ENCODE measurements at regions not wholly inside any gene's neighbourhood (a gene's known extent, or its start where the extent isn't known, plus 50 kb on each side); places are given as distances from the start of the nearest gene placed in this dataset.

- TF ChIP-seq ZFP3 (CRISPR knock-in tag; IDR thresholded peaks at IDR 0.05) = no peak
- TF ChIP-seq, protein P1, sequence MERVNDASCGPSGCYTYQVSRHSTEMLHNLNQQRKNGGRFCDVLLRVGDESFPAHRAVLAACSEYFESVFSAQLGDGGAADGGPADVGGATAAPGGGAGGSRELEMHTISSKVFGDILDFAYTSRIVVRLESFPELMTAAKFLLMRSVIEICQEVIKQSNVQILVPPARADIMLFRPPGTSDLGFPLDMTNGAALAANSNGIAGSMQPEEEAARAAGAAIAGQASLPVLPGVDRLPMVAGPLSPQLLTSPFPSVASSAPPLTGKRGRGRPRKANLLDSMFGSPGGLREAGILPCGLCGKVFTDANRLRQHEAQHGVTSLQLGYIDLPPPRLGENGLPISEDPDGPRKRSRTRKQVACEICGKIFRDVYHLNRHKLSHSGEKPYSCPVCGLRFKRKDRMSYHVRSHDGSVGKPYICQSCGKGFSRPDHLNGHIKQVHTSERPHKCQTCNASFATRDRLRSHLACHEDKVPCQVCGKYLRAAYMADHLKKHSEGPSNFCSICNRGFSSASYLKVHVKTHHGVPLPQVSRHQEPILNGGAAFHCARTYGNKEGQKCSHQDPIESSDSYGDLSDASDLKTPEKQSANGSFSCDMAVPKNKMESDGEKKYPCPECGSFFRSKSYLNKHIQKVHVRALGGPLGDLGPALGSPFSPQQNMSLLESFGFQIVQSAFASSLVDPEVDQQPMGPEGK (CRISPR knock-in tag; IDR thresholded peaks at IDR 0.05; ENCODE audit: borderline replicate concordance) = no peak
- no peak for TF ChIP-seq RARB (CRISPR knock-in tag; IDR thresholded peaks at IDR 0.05)
- no peak for TF ChIP-seq ISL1 (CRISPR knock-in tag; IDR thresholded peaks at IDR 0.05)
- TF ChIP-seq TOX (CRISPR knock-in tag; IDR thresholded peaks at IDR 0.05; ENCODE audit: borderline replicate concordance) = no peak
- TF ChIP-seq ARNTL (CRISPR knock-in tag; IDR thresholded peaks at IDR 0.05; ENCODE audit: borderline replicate concordance, low read depth) = no peak
- TF ChIP-seq ZFP30 (CRISPR knock-in tag; IDR thresholded peaks at IDR 0.05) = no peak
- no peak for TF ChIP-seq ESRRG (CRISPR knock-in tag; IDR thresholded peaks at IDR 0.05)
- TF ChIP-seq, protein P2, sequence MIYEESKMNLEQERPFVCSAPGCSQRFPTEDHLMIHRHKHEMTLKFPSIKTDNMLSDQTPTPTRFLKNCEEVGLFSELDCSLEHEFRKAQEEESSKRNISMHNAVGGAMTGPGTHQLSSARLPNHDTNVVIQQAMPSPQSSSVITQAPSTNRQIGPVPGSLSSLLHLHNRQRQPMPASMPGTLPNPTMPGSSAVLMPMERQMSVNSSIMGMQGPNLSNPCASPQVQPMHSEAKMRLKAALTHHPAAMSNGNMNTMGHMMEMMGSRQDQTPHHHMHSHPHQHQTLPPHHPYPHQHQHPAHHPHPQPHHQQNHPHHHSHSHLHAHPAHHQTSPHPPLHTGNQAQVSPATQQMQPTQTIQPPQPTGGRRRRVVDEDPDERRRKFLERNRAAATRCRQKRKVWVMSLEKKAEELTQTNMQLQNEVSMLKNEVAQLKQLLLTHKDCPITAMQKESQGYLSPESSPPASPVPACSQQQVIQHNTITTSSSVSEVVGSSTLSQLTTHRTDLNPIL (CRISPR knock-in tag; IDR thresholded peaks at IDR 0.05; ENCODE audit: low read depth) = no peak
- no peak for TF ChIP-seq PPARA (CRISPR knock-in tag; IDR thresholded peaks at IDR 0.05; ENCODE audit: borderline replicate concordance)
- TF ChIP-seq GLIS3 (CRISPR knock-in tag; IDR thresholded peaks at IDR 0.05) = no peak
- no peak for TF ChIP-seq ZC3H10 (CRISPR knock-in tag; IDR thresholded peaks at IDR 0.05)
- TF ChIP-seq CSDC2 (CRISPR knock-in tag; IDR thresholded peaks at IDR 0.05) = no peak
- TF ChIP-seq, protein P3, sequence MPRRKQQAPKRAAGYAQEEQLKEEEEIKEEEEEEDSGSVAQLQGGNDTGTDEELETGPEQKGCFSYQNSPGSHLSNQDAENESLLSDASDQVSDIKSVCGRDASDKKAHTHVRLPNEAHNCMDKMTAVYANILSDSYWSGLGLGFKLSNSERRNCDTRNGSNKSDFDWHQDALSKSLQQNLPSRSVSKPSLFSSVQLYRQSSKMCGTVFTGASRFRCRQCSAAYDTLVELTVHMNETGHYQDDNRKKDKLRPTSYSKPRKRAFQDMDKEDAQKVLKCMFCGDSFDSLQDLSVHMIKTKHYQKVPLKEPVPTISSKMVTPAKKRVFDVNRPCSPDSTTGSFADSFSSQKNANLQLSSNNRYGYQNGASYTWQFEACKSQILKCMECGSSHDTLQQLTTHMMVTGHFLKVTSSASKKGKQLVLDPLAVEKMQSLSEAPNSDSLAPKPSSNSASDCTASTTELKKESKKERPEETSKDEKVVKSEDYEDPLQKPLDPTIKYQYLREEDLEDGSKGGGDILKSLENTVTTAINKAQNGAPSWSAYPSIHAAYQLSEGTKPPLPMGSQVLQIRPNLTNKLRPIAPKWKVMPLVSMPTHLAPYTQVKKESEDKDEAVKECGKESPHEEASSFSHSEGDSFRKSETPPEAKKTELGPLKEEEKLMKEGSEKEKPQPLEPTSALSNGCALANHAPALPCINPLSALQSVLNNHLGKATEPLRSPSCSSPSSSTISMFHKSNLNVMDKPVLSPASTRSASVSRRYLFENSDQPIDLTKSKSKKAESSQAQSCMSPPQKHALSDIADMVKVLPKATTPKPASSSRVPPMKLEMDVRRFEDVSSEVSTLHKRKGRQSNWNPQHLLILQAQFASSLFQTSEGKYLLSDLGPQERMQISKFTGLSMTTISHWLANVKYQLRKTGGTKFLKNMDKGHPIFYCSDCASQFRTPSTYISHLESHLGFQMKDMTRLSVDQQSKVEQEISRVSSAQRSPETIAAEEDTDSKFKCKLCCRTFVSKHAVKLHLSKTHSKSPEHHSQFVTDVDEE (CRISPR knock-in tag; IDR thresholded peaks at IDR 0.05) = no peak
These were observed 100.6 kb downstream of the DIO2 start for GRCh38 chr14:80110721-80111120.
